Prostate gland (tissue), 2 donors: ENCODE measurements at regions not wholly inside any gene's neighbourhood (a gene's known extent, or its start where the extent isn't known, plus 50 kb on each side); places are given as distances from the start of the nearest gene placed in this dataset.

Experiments
- POLR2A ChIP-seq: fragments of 450-650 bp; IDR thresholded peaks from one replicate; pipeline ENCODE4 v1.6.1; 2016; ENCODE audit warnings: antibody characterized with exemption, mild to moderate bottlenecking
- POLR2AphosphoS5 ChIP-seq: sonication (generic); formaldehyde crosslinking; IDR thresholded peaks from one replicate; pipeline ENCODE4 v1.6.1; 2017; ENCODE audit warnings: antibody characterized with exemption
- TF ChIP-seq, protein P1 (sequence below), 4 experiments: fragments of 200-600 bp in 2 of 4; fragments of 450-650 bp in 2 of 4; sonication (generic) in 2 of 4; IDR thresholded peaks; 1 replicate in 3 of 4; 2 replicates in 1 of 4; pipeline ENCODE4 v1.5.1; 2016 to 2019; ENCODE audit warnings: antibody characterized with exemption in 4 of 4, mild to moderate bottlenecking in 2 of 4, moderate library complexity in 2 of 4

- TF ChIP-seq POLR2A (no peak), POLR2AphosphoS5 (no peak)
- TF ChIP-seq, protein P1, sequence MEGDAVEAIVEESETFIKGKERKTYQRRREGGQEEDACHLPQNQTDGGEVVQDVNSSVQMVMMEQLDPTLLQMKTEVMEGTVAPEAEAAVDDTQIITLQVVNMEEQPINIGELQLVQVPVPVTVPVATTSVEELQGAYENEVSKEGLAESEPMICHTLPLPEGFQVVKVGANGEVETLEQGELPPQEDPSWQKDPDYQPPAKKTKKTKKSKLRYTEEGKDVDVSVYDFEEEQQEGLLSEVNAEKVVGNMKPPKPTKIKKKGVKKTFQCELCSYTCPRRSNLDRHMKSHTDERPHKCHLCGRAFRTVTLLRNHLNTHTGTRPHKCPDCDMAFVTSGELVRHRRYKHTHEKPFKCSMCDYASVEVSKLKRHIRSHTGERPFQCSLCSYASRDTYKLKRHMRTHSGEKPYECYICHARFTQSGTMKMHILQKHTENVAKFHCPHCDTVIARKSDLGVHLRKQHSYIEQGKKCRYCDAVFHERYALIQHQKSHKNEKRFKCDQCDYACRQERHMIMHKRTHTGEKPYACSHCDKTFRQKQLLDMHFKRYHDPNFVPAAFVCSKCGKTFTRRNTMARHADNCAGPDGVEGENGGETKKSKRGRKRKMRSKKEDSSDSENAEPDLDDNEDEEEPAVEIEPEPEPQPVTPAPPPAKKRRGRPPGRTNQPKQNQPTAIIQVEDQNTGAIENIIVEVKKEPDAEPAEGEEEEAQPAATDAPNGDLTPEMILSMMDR (IDR thresholded peaks at IDR 0.05) = no peak
These were observed 685.7 kb upstream of the SLIT2 start for GRCh38 chr4:19566041-19566440.
